NCI-H524 (cell line): ENCODE measurements at regions not wholly inside any gene's neighbourhood (a gene's known extent, or its start where the extent isn't known, plus 50 kb on each side); places are given as distances from the start of the nearest gene placed in this dataset.
A peak's percentile ranks its signal among the peaks of the same experiment; 100 is the strongest.

Experiments
- DNase-seq, 2 experiments: peaks; one replicate each; lab custom pipeline; 2025; lab: John Stamatoyannopoulos, UW

- DNase-seq = no peak
Observed at GRCh38 chr5:10876006-10876744, 115.1 kb upstream of the DAP start.

GRCh38 chr5:10875201-10875768, 114.3 kb upstream of the DAP start:
- DNase-seq = no peak

DNA sequence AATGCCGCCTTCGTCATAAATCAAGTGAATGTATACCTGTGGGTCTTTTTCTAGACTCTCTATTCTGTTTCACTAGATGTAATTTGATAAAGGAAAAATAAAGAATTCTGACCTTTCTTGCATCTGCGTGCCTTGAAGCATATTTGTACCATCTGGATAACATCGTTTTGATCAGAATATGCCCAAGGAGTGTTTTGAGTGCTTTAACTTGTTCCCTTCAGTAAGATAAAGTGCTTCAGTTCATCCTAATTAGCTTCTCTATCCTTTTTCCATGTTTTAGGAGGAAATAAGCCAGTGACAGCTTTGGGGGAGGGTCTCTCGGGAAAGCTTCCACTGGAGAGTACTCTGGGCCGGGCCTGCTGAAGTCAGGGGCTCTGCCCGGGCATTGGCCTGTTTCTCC, 113.5 kb upstream of the DAP start:
- DNase-seq = peak in 1 of 2 experiments; percentile 58

DNA sequence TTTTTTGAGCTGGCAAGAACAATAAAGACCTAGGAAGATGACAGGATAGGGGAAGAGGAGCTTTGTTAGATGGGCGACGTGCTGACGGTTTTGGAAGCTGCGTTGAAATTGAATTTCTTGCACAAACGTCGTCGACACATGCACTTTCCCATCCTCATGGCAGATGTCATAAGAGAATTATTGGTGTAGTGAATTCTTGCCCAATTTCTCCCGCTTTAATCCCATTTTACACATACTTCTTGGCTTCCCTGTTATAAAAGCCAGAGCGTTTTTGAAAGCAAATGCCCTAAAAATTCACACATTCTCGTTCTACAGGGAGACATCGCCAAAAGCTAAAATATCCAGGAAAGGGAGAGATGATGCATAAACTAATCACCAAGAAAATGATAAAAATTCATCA, 109.8 kb upstream of the DAP start:
- no peak for DNase-seq

GRCh38 chr5:10868956-10869355, 107.9 kb upstream of the DAP start:
- no peak for DNase-seq

DNA sequence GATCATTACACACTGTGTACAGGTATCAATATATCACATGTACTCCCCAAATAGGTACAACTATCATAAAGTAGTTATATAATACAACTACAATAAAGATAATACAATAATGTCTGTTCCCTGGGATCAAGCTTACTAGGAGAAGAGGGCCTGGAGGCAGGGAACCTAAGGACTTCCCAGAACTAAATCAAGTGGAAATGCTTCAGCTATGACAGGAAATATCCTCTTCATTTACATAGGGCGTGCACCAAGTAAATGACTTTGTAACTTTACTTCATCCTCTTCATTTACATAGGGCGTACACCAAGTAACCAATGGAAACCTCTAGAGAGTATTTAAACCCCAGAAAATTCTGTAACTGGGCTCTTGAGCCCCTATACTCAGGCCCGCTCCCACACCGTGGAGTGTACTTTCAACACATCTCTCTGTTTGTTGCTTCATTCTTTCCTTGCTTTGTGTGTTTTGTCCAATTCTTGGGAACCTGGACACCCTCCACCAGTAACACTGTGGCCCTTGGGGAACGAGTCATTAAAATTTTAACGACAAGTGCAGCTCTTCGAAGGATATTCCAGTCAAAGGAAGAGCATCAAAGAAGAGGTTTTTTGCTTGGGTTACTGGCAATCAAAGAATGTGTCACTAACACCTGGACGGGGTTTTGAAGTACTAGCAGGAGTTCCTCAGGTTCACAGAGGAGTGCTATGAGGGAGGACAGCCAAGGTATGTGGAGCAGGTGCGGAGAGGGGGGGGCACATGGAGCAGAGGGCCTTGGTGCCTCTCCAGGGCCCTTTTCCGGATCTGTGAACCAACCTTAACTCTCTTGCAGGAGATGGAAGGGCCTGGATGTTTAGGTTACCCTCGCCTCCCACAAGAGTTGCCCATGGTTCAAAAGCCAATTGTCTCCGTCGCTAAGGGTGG, 106.6 kb upstream of the DAP start:
- no peak for DNase-seq

- peak; percentile 28 to 72 for DNase-seq
Observed at GRCh38 chr5:10866913-10867312, 105.9 kb upstream of the DAP start.

- DNase-seq = peak; percentile 57 to 82
Observed at GRCh38 chr5:10863763-10864383, 102.8 kb upstream of the DAP start.

DNA sequence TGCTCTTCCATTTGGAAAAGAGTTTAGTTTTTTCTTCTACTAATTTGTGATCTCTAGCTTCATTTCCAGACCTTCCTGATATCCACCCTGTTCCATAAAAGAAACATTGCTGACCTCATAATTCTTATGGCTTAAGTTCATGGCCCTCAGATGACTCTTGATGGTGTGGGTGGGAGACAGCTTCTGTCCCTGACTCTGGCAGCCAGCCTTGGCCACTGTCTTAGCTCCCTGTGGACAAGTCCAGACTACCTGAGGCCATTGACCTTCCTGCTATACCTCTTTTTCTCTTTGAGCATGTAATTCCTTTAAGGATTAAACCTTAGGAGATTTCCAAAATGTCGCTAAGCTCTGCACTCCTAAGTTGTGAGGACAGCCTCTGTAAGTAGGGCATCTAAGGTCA, 101.1 kb upstream of the DAP start:
- DNase-seq = no peak

GRCh38 chr5:10861423-10861790, 100.4 kb upstream of the DAP start:
- DNase-seq = no peak

- DNase-seq = no peak
Observed at GRCh38 chr5:10860645-10861422, 99.8 kb upstream of the DAP start.

GRCh38 chr5:10860196-10860543, 99.1 kb upstream of the DAP start:
- DNase-seq = no peak

GRCh38 chr5:10859393-10860195, 98.6 kb upstream of the DAP start:
- peak in 1 of 2 experiments; percentile 39 for DNase-seq

- DNase-seq = peak; percentile 57 to 58
Observed at GRCh38 chr5:10858945-10859344, 97.9 kb upstream of the DAP start.

DNA sequence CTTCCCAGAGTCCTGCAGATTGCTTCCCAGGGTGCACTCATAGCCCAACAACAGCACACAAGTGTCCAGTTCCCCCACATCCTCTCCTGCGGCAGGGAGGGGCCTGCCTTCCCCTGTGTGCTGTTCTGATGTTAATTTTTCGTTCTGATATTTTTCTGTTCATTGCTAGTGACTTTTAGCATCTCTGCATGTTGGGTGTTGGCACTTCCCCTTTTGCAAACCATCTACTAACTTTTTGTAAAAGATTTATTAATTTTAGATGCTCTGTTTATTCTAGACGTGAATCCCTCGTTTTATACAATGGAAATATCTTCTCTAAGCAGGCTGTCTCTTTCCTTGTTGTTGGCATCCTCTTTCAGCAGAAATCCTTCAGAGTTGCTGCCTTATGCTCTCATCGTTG, 97.3 kb upstream of the DAP start:
- no peak for DNase-seq

DNA sequence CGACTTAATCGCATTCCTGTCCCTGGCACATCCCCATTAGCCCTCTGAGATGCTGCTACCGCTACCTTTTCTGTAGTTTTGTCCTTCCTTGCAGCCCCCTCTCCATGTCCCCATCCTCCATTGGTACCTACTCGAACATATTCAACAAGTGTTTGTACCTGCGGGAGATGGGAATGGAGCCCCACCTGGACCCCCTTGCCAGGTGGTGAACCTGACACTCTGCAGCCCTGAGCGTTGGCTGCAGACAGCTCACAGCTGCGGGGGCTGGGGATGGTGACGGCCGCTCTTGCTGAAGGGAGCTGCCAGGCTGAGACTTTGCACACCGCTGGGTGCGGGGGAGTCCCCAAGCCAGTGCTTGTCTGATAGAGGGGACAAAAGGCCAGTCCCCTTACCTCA, 96.3 kb upstream of the DAP start:
- no peak for DNase-seq

- peak in 1 of 2 experiments; percentile 54 for DNase-seq
Observed at GRCh38 chr5:10856683-10857337, 95.8 kb upstream of the DAP start.

GRCh38 chr5:10856071-10856470, 95.0 kb upstream of the DAP start:
- DNase-seq = no peak

- DNase-seq = no peak
Observed at GRCh38 chr5:10854506-10855277, 93.7 kb upstream of the DAP start.

DNA sequence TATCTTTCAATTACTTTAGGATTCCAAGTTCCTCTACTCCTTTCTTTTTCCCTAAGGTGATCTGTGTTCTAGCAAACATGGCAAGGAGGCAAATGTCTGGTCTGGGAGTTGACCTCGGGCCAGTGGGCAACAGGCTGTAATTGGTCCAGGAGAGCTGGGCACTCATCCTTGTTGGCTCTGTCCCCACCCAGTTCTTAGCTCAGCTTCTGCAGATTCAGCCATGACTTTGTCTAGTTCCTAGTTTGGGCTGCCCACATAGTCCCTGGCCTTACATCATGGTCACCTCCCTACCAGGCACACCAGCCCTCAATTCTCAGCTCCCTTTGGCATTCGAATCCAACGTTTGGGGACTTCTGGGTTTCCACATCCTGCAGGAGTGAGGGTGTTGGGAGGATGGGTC, 92.1 kb upstream of the DAP start:
- no peak for DNase-seq
